PC-3 (cell line): ENCODE measurements at regions not wholly inside any gene's neighbourhood (a gene's known extent, or its start where the extent isn't known, plus 50 kb on each side); places are given as distances from the start of the nearest gene placed in this dataset.
"Not testable (repeated sequence)": the region's sequence is repeated elsewhere in the genome, so short reads cannot be mapped to it uniquely, and the experiment has no call there.

Experiments used
- ATAC-seq: fragments of 200-7000 bp; cut with Tn5 transposase; 2 replicates; pipeline ENCODE4 v1.9.1; 2020; ENCODE audit warnings: mild to moderate bottlenecking, moderate library complexity
- BruUV-seq: library from RNA; stranded (reverse); fragments of 400-500 nt; replicated peaks from 2 replicates; lab custom pipeline; 2021; lab: Mats Ljungman, UMichigan
- CTCF ChIA-PET: fragments of 300-600 bp; sonication (Branson Sonifier 250); formaldehyde crosslinking; loops from one replicate; lab custom pipeline; 2022; ENCODE audit warnings: antibody characterized with exemption; lab: Charles Lee
- POLR2A ChIA-PET: fragments of 300-600 bp; sonication (Branson Sonifier 250); formaldehyde crosslinking; loops from one replicate; lab custom pipeline; 2022; ENCODE audit warnings: antibody characterized with exemption; ENCODE audit not compliant: unreplicated experiment; lab: Charles Lee
- DNase-seq: peaks from one replicate; pipeline ENCODE4 v3.0.0-alpha.2; 2015
- H2AFZ ChIP-seq: fragments of 300-600 bp; sonication (generic); 2 replicates; pipeline ENCODE4 v1.6.0; 2016; ENCODE audit warnings: antibody characterized with exemption, low read length
- H3F3A ChIP-seq: fragments of 300-600 bp; sonication (generic); one replicate; pipeline ENCODE4 v1.6.0; 2017; ENCODE audit warnings: antibody characterized with exemption, low read length, control low read depth, mild to moderate bottlenecking; ENCODE audit not compliant: unreplicated experiment
- H3K27ac ChIP-seq: fragments of 300-600 bp; sonication (generic); 2 replicates; pipeline ENCODE4 v1.5.1; 2016; ENCODE audit warnings: mild to moderate bottlenecking, low read length
- H3K27me3 ChIP-seq: fragments of 300-600 bp; sonication (generic); 2 replicates; pipeline ENCODE4 v1.6.1; 2016; ENCODE audit warnings: low read length, mixed read lengths
- H3K36me3 ChIP-seq: fragments of 300-600 bp; sonication (generic); 2 replicates; pipeline ENCODE4 v1.6.1; 2016; ENCODE audit warnings: low read depth, mixed run types, low read length, mixed read lengths
- H3K4me1 ChIP-seq: fragments of 300-600 bp; sonication (generic); 2 replicates; pipeline ENCODE4 v1.5.1; 2016; ENCODE audit warnings: low read length; ENCODE audit not compliant: insufficient read depth
- H3K4me2 ChIP-seq: fragments of 300-600 bp; sonication (generic); 2 replicates; pipeline ENCODE4 v1.6.0; 2016; ENCODE audit warnings: low read length
- H3K4me3 ChIP-seq: fragments of 300-600 bp; sonication (generic); 2 replicates; pipeline ENCODE4 v1.5.1; 2016; ENCODE audit warnings: mild to moderate bottlenecking, low read length, mixed read lengths
- H3K79me2 ChIP-seq: fragments of 300-600 bp; sonication (generic); 2 replicates; pipeline ENCODE4 v1.6.1; 2017; ENCODE audit warnings: low read length, mixed read lengths
- H3K9ac ChIP-seq: fragments of 300-600 bp; sonication (generic); 2 replicates; pipeline ENCODE4 v1.6.0; 2016; ENCODE audit warnings: mild to moderate bottlenecking, low read length
- H3K9me2 ChIP-seq: fragments of 300-600 bp; sonication (generic); replicated peaks from 2 replicates; pipeline ENCODE4 v1.6.1; 2016; ENCODE audit warnings: mixed run types, low read length, mixed read lengths
- H3K9me3 ChIP-seq: fragments of 300-600 bp; sonication (generic); 2 replicates; pipeline ENCODE4 v1.6.1; 2016; ENCODE audit warnings: low read length, mixed read lengths
- H4K20me1 ChIP-seq: fragments of 300-600 bp; sonication (generic); 2 replicates; pipeline ENCODE4 v1.6.1; 2016; ENCODE audit warnings: low read length, mixed read lengths
- CTCF ChIP-seq: fragments of 300-600 bp; sonication (generic); conservative IDR thresholded peaks from 2 replicates; pipeline ENCODE4 v1.5.1; 2017; ENCODE audit warnings: antibody characterized with exemption, low read depth, mild to moderate bottlenecking, low read length
- EZH2 ChIP-seq: fragments of 300-600 bp; sonication (generic); IDR thresholded peaks from one replicate; pipeline ENCODE4 v1.6.1; 2017; ENCODE audit warnings: antibody characterized with exemption, mild to moderate bottlenecking, low read length; ENCODE audit not compliant: unreplicated experiment
- EZH2phosphoT487 ChIP-seq: fragments of 300-600 bp; sonication (generic); IDR thresholded peaks from 2 replicates; pipeline ENCODE4 v1.6.1; 2018; ENCODE audit warnings: mild to moderate bottlenecking, antibody characterized with exemption, low read length, borderline replicate concordance
- intact Hi-C: fragments of 100-400 bp; cut with micrococcal nuclease; formaldehyde crosslinking; loops from 2 replicates; pipeline ENCODE4 v1.9.0; 2023

GRCh38 chr2:12490641-12491040, 226.1 kb upstream of the TRIB2 start:
- H3K27me3 ChIP-seq: no peaks in the 10 kb centered on the region
- no TSS peak for BruUV-seq
- no peak overlapping the region for H2AFZ ChIP-seq
- H3K9ac ChIP-seq: no peak overlapping the region
- no peaks in the 10 kb centered on the region for H3K9me2 ChIP-seq
- no peak for ATAC-seq
- ChIA-PET POLR2A (no interaction called here), CTCF (no interaction called here)
- no peaks in the 10 kb centered on the region for H3F3A ChIP-seq
- H3K4me2 ChIP-seq: no peak overlapping the region
- no peak for DNase-seq
- H3K79me2 ChIP-seq: no peaks in the 10 kb centered on the region
- H3K27ac ChIP-seq: no peak overlapping the region
- H3K36me3 ChIP-seq: no peaks in the 10 kb centered on the region
- no peaks in the 10 kb centered on the region for H4K20me1 ChIP-seq
- H3K9me3 ChIP-seq: no peaks in the 10 kb centered on the region
- intact Hi-C loops: no loop called here
- peaks cover 28% of the 10 kb centered on the region for H3K4me1 ChIP-seq
- TF ChIP-seq CTCF (no peak), EZH2phosphoT487 (no peak), EZH2 (no peak)
- H3K4me3 ChIP-seq: no peak overlapping the region

GRCh38 chr2:12492360-12492759, 224.4 kb upstream of the TRIB2 start:
- H3K4me2 ChIP-seq, DNase-seq, H2AFZ ChIP-seq, H3K9me3 ChIP-seq, H3K79me2 ChIP-seq, CTCF ChIA-PET, ATAC-seq, H3K9ac ChIP-seq, H3K27ac ChIP-seq, H4K20me1 ChIP-seq, POLR2A ChIA-PET, BruUV-seq, H3F3A ChIP-seq, H3K27me3 ChIP-seq, H3K4me3 ChIP-seq, H3K36me3 ChIP-seq, intact Hi-C loops, H3K9me2 ChIP-seq: not testable (repeated sequence)
- peaks cover 10% of the 10 kb centered on the region; the same call in 1 of the 2 replicates for H3K4me1 ChIP-seq

GRCh38 chr2:12493031-12493513, 223.7 kb upstream of the TRIB2 start:
- H3K4me1 ChIP-seq: peaks cover 9% of the 10 kb centered on the region; the same call in 1 of the 2 replicates
- no peaks in the 10 kb centered on the region for H3K27me3 ChIP-seq
- H3K9me2 ChIP-seq: no peaks in the 10 kb centered on the region
- ChIA-PET POLR2A (no interaction called here), CTCF (no interaction called here)
- no TSS peak for BruUV-seq
- H3F3A ChIP-seq: no peaks in the 10 kb centered on the region
- peak overlapping the region; percentile 41; the same call in 1 of the 2 replicates for H2AFZ ChIP-seq
- ATAC-seq: peak; percentile 93
- peak; percentile 84 for DNase-seq
- no peaks in the 10 kb centered on the region for H3K36me3 ChIP-seq
- no peaks in the 10 kb centered on the region for H3K79me2 ChIP-seq
- H3K4me3 ChIP-seq: no peak overlapping the region
- peak overlapping the region; percentile 34 for H3K27ac ChIP-seq
- TF ChIP-seq EZH2phosphoT487 (no peak), EZH2 (no peak)
- H4K20me1 ChIP-seq: no peaks in the 10 kb centered on the region
- H3K4me2 ChIP-seq: 0 out of 2 replicates have a peak overlapping the region, but pooled peaks have one; percentile 13
- H3K9ac ChIP-seq: no peak overlapping the region
- no peaks in the 10 kb centered on the region for H3K9me3 ChIP-seq
- intact Hi-C loops: no loop called here
